Urothelium cell line (cell line): ENCODE measurements at regions not wholly inside any gene's neighbourhood (a gene's known extent, or its start where the extent isn't known, plus 50 kb on each side); places are given as distances from the start of the nearest gene placed in this dataset.
"Not testable (repeated sequence)": the region's sequence is repeated elsewhere in the genome, so short reads cannot be mapped to it uniquely, and the experiment has no call there.

Experiments used
- DNase-seq: peaks from one replicate; pipeline ENCODE4 v3.0.0; 2011; ENCODE audit warnings: low spot score, mixed read lengths
- FAIRE-seq: peaks from 2 replicates; lab custom pipeline; 2011; peaks lifted over from hg19 to GRCh38; lab: Jason Lieb, UNC

- not testable (repeated sequence) for FAIRE-seq
Observed at GRCh38 chr7:5121256-5121655, 68.8 kb upstream of the WIPI2 start.

DNA sequence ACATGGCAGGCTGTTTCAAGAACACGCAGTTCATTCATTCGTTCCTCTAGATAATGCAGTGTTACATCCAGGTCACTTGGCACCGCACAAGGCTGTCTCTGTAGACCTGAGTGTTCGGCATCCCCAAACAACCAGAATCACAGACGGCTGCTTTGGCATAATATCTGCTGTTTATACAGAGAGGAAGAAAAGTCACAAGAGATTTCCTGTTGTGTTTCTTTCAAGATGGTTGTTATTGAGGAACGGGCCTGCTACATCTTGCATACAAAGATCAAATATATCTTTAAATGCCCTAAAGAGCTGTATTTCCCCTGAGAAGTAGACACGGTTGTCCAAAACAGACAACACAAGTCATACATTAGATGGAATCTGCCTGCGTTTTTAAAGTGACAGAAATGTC, 58.8 kb upstream of the WIPI2 start:
- not testable (repeated sequence) for DNase-seq
- peak; percentile 99 for FAIRE-seq

More at GRCh38 chr7:5121256-5121655, 68.8 kb upstream of the WIPI2 start:
- DNase-seq, result not testable (repeated sequence)

DNA sequence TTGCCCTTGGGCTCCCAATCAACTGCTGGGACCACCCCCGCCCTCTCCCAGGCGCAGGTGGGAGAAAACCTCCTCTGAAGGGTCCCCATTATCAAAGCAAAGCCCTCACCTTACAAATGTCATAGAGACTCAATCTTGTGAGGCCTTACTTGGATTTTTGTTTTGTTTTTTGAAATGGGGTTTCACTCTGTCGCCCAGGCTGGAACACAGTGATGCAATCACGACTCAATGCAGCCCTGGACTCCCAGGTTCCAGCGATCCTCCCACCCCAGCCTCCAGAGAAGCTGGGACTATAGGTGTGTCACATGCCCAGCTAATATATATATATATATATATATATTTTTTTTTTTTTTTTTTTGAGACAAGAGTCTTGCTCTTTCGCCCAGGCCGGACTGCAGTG, 57.5 kb upstream of the WIPI2 start:
- FAIRE-seq, result no peak
- no peak for DNase-seq

DNA sequence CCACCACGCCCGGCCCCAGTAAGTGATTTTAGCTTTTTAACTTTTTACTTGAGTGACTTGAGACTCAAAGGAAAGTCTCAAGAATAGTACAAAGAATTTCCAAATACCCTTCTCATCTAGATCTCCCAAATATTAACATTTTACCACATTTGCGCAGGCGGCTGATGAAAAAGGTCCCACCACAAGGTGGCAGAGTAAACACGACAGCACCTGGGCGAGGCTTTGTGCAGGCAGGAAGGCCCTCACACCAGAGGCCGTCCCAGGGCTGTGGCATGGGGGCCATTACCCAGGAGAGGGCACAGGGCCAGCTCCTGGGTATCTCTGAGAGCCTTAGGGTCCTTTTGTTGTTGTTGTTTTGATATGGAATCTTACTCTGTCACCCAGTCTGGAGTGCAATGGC, 50.0 kb upstream of the WIPI2 start:
- DNase-seq (no peak), FAIRE-seq (peak; percentile 78)
